COR-L47 (cell line): ENCODE measurements at regions not wholly inside any gene's neighbourhood (a gene's known extent, or its start where the extent isn't known, plus 50 kb on each side); places are given as distances from the start of the nearest gene placed in this dataset.

Experiments used
- DNase-seq: peaks from one replicate; lab custom pipeline; 2025; lab: John Stamatoyannopoulos, UW

GRCh38 chr1:10848109-10848684 is 51.8 kb upstream of the CASZ1 start:
- DNase-seq: no peak

- no peak for DNase-seq
These were observed 53.6 kb upstream of the CASZ1 start for GRCh38 chr1:10850026-10850425.

DNA sequence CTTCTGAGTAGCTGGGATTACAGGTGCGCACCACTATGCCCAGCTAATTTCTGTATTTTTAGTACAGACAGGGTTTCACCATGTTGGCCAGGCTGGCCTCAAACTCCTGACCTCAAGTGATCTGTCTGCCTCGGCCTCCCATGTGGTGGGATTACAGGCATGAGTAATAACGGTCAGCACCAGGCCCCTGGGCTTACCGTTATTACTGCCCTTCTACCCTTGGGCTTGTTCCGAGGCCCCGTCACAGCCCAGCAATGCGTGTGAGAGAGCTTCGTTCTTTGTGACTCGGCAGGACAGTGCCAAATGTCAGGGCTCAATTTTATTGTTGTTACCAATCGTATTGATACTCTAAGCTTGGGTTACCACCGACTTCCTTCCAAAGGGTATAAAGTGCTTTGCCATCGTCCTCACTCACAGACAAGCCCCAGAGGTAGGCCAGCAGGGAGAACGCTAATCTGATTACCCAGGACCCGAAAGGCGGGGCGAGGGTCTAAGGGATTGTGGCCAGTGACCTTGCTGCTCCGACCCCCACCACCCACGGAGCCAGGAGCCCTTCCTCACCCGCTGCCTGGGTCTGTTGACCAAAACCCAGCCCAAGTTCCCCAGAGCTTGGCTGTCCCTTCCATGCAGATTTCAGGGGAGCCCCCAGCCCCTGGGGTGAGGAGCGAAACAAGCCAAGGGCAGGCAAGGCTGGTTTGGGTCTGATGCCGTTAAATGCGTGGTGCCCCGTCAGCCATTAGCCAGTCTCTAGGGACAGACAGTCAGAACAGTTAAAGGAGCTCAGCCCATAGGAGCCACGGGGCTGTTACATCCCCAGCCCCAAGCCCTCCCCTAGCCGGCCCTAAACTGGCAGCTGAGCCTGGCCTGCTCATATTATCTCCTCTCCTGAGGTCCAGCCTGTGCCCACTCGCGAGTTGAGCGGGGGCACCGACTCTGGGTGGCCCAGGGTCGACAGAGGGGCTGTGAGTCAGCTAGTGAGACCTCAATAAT is 54.9 kb upstream of the CASZ1 start:
- no peak for DNase-seq

- no peak for DNase-seq
These were observed 55.6 kb upstream of the CASZ1 start for GRCh38 chr1:10852018-10852417.

GRCh38 chr1:10852486-10852885 is 56.0 kb upstream of the CASZ1 start:
- no peak for DNase-seq

DNA sequence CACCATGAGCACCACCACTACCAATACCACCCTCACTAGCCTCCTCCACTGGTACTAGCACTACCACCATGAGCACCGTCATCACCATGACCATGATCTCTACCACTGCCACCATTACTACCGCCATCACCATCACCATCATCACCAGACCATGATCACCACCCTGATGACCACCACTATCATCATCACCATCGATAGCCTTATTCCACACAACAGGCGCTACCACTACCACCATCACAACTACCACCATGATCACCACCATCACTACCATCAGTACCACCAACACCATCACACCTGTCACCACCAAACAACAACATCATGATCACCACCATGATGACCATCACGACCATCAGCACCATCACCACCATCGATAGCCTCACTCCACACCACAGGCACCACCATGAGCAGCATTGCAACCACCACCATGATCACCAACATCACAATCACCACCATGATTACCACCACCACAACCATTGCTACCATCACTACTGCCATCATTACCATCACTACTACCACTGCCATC is 56.6 kb upstream of the CASZ1 start:
- no peak for DNase-seq

DNA sequence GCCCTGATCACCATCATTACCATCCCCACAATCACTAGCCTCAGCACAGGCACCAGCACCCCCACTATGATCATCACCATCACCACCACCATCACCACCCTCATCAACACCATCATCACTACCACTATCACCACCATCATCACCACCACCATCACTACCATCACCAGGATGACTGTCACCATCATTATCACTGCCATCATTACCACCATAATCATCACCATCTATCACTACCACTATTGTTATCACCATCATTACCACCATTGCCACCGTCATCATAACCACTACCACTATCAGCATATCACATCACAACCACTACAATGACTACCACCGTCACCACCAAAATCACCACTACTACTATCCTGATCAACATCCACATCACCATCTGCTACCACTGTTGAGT is 57.3 kb upstream of the CASZ1 start:
- no peak for DNase-seq

DNA sequence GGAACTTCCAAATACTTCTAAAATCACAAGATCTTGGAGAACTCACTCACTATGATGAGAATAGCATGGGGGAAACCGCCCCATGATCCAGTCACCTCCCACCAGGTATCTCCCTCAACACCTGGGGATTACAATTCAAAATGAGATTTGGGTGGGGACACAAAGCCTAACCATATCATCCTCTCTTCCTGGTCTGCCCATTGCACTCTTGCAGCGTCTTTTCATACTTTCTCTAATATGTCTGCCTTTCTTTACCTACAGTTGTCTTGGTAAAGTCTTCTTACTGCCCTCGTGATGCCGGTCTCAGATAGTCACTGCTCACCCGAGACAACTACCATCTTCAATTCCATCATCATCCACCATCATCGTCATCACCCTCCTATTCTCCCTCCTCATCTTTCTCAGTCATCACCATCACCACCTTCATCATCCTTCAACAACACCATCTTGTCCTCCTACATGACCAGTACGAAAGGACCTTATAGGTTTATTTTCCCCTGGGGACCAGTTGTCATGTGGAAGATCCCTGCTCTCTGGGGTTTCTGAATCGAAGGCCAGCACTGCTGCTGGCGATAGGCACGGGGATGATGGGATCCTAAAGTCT is 58.5 kb upstream of the CASZ1 start:
- no peak for DNase-seq

GRCh38 chr1:10856176-10856683 is 59.8 kb upstream of the CASZ1 start:
- DNase-seq: no peak

- DNase-seq: no peak
These were observed 60.6 kb upstream of the CASZ1 start for GRCh38 chr1:10856863-10857598.

GRCh38 chr1:10857687-10858086 is 61.2 kb upstream of the CASZ1 start:
- no peak for DNase-seq

DNA sequence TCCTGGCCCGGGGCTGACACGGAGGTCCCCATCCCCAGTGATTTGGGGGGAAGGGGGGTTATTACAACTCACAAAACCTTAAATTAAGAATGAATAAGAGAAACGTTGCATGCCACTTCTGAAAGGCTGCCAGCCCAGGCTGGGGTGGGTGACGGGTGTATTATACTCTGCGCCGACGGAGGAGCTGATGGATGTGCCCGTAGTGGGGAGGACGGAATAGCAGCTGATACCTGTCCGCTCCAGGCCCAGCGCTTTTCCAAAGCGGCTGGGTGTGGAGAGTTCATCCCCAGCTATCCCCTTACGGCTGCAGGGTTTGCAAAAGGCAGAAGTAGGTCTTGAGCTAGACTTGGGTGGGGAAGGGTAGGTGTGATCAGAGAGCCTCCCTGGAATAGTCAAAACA is 63.8 kb upstream of the CASZ1 start:
- no peak for DNase-seq

- no peak for DNase-seq
These were observed 64.2 kb upstream of the CASZ1 start for GRCh38 chr1:10860682-10861081.

DNA sequence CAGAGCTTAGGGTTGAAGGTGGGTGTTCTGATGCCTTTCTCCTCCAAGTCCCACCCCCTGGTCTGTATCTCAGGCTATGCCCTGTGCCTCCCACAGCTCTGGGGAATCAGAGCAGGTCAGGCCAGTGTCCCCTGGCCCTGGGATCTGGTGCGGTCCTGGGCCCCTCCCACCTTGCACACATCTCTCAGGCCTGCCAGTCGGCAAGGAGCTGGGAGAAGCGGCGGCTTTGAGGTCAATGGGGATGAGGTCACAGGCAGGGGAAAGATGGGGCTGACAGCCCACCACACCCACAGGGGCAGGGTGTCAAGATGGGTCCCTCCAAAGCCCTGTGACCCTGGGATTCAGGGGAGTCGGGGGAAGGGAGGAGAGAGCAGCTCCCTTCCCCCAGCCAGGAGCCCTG is 65.4 kb upstream of the CASZ1 start:
- no peak for DNase-seq

DNA sequence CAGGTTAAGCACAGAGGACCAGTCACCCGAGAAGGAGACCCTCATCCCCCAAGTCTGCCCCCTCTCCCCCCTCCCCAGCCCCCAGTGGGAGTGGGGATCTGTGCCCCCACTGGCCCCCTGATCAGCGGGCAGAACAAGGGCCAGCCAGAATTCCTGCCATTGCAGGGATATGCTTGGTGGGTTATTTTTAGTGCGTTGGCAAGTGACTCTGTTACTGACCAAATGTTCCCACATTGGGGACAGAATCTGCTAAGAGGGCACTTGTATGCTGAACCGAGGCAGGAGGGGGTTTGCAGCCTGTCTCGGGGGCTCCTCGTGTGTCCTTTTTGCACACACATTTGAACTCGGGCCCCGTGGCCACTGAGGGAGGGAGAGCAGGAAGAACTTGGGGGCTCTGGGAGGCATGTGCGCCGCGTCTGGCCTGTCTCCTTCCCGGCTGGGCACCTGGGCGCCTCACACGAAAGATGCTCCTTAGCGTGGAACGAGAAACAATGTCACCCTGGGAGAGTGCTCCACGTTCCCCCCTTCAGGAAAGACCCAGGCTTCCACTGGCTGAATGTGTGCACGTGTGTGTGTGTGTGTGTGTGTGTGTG is 66.4 kb upstream of the CASZ1 start:
- DNase-seq: no peak

DNA sequence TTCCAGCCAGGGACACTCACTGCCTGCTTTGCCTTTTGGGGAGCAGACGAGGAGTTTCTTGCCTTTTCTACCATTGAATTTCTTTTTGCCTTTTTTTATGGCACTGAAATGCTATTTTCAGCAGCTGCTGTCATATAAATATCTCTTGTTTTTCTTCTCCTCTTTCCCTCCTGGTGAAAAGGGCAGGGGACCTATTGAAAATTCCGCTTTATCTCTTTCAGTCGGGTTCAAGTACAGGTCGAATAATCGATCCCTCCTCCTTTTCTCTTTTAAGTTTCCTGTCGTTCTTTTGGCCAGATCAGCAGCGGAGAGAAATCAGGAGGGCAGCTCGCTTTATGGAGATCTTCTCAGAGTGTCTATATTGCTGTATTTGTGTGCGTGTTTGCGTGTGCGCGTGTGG is 67.4 kb upstream of the CASZ1 start:
- DNase-seq: no peak

DNA sequence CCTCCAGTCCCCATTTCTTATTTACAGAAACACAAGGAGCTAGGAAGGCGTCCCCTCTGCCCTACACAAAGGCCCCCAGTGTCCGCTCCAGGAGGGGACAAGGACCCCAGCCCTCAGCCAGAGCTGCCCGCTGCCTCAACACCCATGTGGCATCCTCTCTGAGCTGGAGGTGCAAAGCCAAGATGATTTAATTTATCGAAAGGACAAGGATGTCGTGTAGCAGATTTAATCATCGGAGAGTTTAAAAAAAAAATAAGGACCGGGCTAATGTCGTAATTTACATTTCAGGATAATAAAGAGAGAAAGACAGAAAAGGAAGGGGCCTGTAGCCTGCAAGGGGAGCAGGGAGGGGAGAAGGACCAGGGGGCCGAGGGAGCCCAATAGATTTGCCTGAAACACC is 68.3 kb upstream of the CASZ1 start:
- no peak for DNase-seq

GRCh38 chr1:10865518-10866320 is 69.3 kb upstream of the CASZ1 start:
- DNase-seq: no peak

DNA sequence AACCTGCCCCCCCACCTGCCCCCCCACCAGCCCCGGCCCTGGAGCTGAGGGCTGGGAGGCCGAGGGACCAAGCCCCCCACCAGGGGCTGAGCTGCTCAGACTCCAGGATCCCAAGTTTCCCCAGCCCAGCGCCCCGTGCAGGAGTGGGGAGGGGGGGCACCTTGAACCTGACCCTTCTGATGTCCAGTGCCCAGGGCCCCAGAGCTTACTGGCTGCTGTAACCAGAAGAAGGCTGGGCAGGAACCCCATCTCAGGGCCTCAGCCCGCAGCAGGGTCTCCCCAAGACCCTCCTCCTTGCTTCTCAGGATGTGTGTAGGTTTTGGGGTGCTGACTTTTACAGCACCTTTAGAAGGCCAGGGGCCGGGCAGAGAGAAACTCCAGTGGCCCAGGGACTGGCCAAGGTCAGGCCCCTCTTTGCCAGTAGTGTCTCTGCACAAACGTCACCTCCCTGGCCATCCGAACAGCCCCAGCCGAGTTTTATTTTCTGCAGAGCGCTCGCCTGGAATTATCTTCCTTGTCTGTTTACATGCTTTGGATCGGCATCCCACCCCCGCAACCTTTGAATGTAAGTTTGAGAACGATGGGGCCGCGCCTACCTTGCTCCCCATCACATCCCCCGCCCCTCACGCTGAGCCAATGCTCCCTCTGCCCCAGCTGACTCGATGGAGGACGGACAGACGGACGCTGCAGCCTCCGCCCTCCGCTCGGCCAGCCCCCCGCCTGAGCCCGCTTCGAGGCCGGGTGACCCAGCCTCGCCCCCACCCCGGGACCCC is 70.1 kb upstream of the CASZ1 start:
- DNase-seq: peak; percentile 43

DNA sequence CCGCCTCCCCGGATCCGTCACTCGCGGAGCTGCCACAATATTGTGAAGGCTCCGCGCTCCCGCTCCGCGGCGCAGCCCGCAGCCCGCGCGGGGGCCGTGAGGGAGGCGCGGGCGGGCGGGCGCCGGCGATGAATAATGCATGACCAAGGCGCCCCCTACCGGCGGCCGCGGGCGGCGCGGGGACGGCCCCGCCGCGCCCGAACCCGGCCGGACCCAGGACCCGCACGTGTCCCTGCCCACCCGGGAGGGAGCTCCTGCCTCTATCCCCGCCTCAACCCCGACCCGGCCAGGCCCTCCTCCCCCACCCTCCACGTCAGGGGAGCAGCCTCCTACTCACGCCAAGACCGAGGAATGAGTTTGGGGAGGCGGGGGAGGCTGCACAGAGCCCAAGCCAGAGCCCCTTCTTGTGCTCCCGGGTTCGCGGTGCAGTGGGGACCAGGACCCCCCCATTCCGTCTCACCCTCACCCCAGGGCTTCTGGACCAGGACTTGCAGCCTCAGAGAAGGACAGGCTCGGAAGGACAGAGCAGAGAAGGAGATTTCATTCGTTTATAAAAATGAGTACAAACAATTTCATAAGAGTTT is 70.8 kb upstream of the CASZ1 start:
- peak; percentile 71 for DNase-seq
